Fibroblast of lung (primary cell): ENCODE measurements at regions not wholly inside any gene's neighbourhood (a gene's known extent, or its start where the extent isn't known, plus 50 kb on each side); places are given as distances from the start of the nearest gene placed in this dataset.

Experiments used
- DNase-seq, 2 donors: peaks; one replicate each; pipeline versions ENCODE4 v3.0.0 to v3.0.0-alpha.2; 2010; ENCODE audit warnings: low read depth in 2 of 2
- H2AFZ ChIP-seq: 2 replicates; pipeline ENCODE4 v1.5.1; 2012; ENCODE audit warnings: low read length, control low read depth, inconsistent platforms
- H3K27ac ChIP-seq: 2 replicates; pipeline ENCODE4 v1.5.1; 2011; ENCODE audit warnings: low read length, control low read depth; ENCODE audit not compliant: insufficient read depth
- H3K27me3 ChIP-seq: 2 replicates; pipeline ENCODE4 v1.5.1; 2011; ENCODE audit warnings: mild to moderate bottlenecking, low read length; ENCODE audit not compliant: control insufficient read depth, insufficient read depth
- H3K36me3 ChIP-seq: 2 replicates; pipeline ENCODE4 v1.5.1; 2011; ENCODE audit warnings: low read length; ENCODE audit not compliant: control insufficient read depth, insufficient read depth
- H3K4me1 ChIP-seq: 2 replicates; pipeline ENCODE4 v1.5.1; 2011; ENCODE audit warnings: low read length; ENCODE audit not compliant: control insufficient read depth, insufficient read depth; ENCODE audit errors: extremely low read depth
- H3K4me2 ChIP-seq: 2 replicates; pipeline ENCODE4 v1.5.1; 2011; ENCODE audit warnings: low read length, control low read depth; ENCODE audit not compliant: insufficient read depth; ENCODE audit errors: extremely low read depth
- H3K4me3 ChIP-seq, 4 experiments: fragments of 200-600 bp in 1 of 4; sonication (generic) in 1 of 4; replicated peaks in 1 of 4; 2 replicates each; pipeline ENCODE4 v1.5.1; 2011 to 2016; ENCODE audit warnings: low read length in 4 of 4, low read depth in 3 of 4, mild to moderate bottlenecking in 3 of 4, control low read depth in 2 of 4, inconsistent platforms in 1 of 4, mixed read lengths in 1 of 4; ENCODE audit not compliant: insufficient read depth in 1 of 4; ENCODE audit errors: control extremely low read depth in 1 of 4
- H3K79me2 ChIP-seq: 2 replicates; pipeline ENCODE4 v1.5.1; 2012; ENCODE audit warnings: mild to moderate bottlenecking, low read length, inconsistent platforms; ENCODE audit not compliant: control insufficient read depth, insufficient read depth
- H3K9ac ChIP-seq: 2 replicates; pipeline ENCODE4 v1.5.1; 2011; ENCODE audit warnings: mild to moderate bottlenecking, low read length, control low read depth; ENCODE audit not compliant: insufficient read depth
- H3K9me3 ChIP-seq: 2 replicates; pipeline ENCODE4 v1.5.1; 2012; ENCODE audit warnings: low read depth, low read length; ENCODE audit not compliant: control insufficient read depth, insufficient read depth
- H4K20me1 ChIP-seq: 2 replicates; pipeline ENCODE4 v1.5.1; 2011; ENCODE audit warnings: low read length; ENCODE audit not compliant: control insufficient read depth, insufficient read depth; ENCODE audit errors: extremely low read depth
- CTCF ChIP-seq, 2 donors: IDR thresholded peaks in 1 of 2; conservative IDR thresholded peaks in 1 of 2; 1 replicate in 1 of 2; 2 replicates in 1 of 2; pipeline ENCODE4 v1.5.1; 2011 to 2012; ENCODE audit warnings: low read length in 2 of 2, control low read depth in 1 of 2, inconsistent platforms in 1 of 2, low read depth in 1 of 2, mild to moderate bottlenecking in 1 of 2
- EZH2 ChIP-seq: IDR thresholded peaks from 2 replicates; pipeline ENCODE4 v1.5.1; 2012; ENCODE audit warnings: low read length, control low read depth, mild to moderate bottlenecking; ENCODE audit errors: missing control alignments

- Histone ChIP-seq H2AFZ (no peak overlapping the region), H3K4me1 (no peaks in the 10 kb centered on the region), H3K9ac (no peak overlapping the region), H3K4me3 (no peak overlapping the region), H3K27ac (no peak overlapping the region), H4K20me1 (no peaks in the 10 kb centered on the region), H3K27me3 (no peaks in the 10 kb centered on the region), H3K9me3 (no peaks in the 10 kb centered on the region), H3K36me3 (no peaks in the 10 kb centered on the region), H3K4me2 (no peak overlapping the region), H3K79me2 (no peaks in the 10 kb centered on the region)
- TF ChIP-seq CTCF (conservative IDR thresholded peaks at IDR 0.05 in 1 of 2, IDR thresholded peaks at IDR 0.05 in 1 of 2; ENCODE audit: low read depth in 1 of 2, low read length in 2 of 2): no peak
- no peak for TF ChIP-seq EZH2
- DNase-seq: no peak
Measured at GRCh38 chr18:24663026-24663425, 202.6 kb downstream of the HRH4 start.

- H3K4me3 ChIP-seq: no peak overlapping the region
- peaks cover 2% of the 10 kb centered on the region for H3K27me3 ChIP-seq
- H3K79me2 ChIP-seq: no peaks in the 10 kb centered on the region
- TF ChIP-seq EZH2: no peak
- no peak for TF ChIP-seq CTCF (conservative IDR thresholded peaks at IDR 0.05 in 1 of 2, IDR thresholded peaks at IDR 0.05 in 1 of 2; ENCODE audit: low read depth in 1 of 2, low read length in 2 of 2)
- no peak overlapping the region for H3K27ac ChIP-seq
- H3K9me3 ChIP-seq: no peaks in the 10 kb centered on the region
- no peaks in the 10 kb centered on the region for H3K4me1 ChIP-seq
- H3K4me2 ChIP-seq: no peak overlapping the region
- DNase-seq: no peak
- H4K20me1 ChIP-seq: no peaks in the 10 kb centered on the region
- no peaks in the 10 kb centered on the region for H3K36me3 ChIP-seq
- no peak overlapping the region for H2AFZ ChIP-seq
- no peak overlapping the region for H3K9ac ChIP-seq
Measured at GRCh38 chr18:24669015-24669414, 208.6 kb downstream of the HRH4 start.

- Histone ChIP-seq H3K4me1 (no peaks in the 10 kb centered on the region), H2AFZ (no peak overlapping the region), H3K79me2 (no peaks in the 10 kb centered on the region), H3K36me3 (no peaks in the 10 kb centered on the region), H3K4me3 (no peak overlapping the region), H3K27me3 (peaks cover 2% of the 10 kb centered on the region), H3K27ac (no peak overlapping the region), H3K9me3 (no peaks in the 10 kb centered on the region), H3K9ac (no peak overlapping the region), H4K20me1 (no peaks in the 10 kb centered on the region), H3K4me2 (no peak overlapping the region)
- TF ChIP-seq EZH2: no peak
- TF ChIP-seq CTCF (conservative IDR thresholded peaks at IDR 0.05 in 1 of 2, IDR thresholded peaks at IDR 0.05 in 1 of 2; ENCODE audit: low read depth in 1 of 2, low read length in 2 of 2): no peak
- no peak for DNase-seq
Measured at GRCh38 chr18:24669502-24669901, 209.1 kb downstream of the HRH4 start.
